HG02870 (cell line): ENCODE measurements at regions not wholly inside any gene's neighbourhood (a gene's known extent, or its start where the extent isn't known, plus 50 kb on each side); places are given as distances from the start of the nearest gene placed in this dataset.
"Not testable (repeated sequence)": the region's sequence is repeated elsewhere in the genome, so short reads cannot be mapped to it uniquely, and the experiment has no call there.

Experiments used
- ATAC-seq: cut with Tn5 transposase; IDR thresholded peaks from one replicate; pipeline ENCODE4 v1.9.1; 2021; ENCODE audit warnings: mild to moderate bottlenecking, moderate library complexity; ENCODE audit not compliant: unreplicated experiment

DNA sequence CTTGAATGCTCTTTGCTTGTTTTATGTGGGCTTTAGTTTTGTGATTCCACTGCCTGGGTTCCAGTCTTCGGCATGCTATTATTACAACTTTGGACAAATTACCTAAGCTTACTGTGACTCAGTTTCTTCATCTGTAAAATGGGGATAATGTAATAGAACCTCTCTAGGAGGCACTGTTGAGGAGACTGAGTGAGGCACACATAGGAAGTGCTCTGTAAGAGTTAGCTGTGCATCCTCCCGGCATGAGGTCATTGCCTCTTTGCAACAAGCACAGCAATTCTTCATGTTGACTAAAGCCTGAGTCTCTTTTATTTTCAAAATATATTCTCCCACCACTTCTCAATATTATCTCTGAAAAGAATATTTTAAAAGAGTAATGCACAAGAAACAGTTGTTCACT lies 227.4 kb downstream of the DLEU7 start:
- ATAC-seq, result no peak

GRCh38 chr13:50617134-50617721 lies 226.3 kb downstream of the DLEU7 start:
- no peak for ATAC-seq

GRCh38 chr13:50618206-50618605 lies 225.3 kb downstream of the DLEU7 start:
- ATAC-seq, result no peak

GRCh38 chr13:50626101-50626547 lies 217.4 kb downstream of the DLEU7 start:
- ATAC-seq, result no peak

DNA sequence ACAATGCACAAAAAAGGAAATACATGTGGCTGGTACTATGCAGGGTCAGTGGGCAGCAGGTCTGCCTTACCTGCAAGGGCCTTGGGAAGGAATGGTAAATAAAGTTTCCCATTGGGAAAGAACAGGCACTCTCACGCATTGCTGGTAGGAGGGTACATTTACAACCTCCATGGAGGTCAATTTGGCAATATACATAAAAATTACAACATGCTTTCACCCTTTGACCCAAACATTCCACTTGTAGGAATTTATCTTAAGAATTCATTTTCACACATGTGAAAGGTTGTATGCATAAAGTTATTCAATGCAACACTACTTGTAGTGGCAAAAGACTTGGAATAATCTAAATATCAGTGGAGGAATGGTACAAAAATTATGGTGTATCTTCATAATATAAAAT lies 216.4 kb downstream of the DLEU7 start:
- no peak for ATAC-seq

- not testable (repeated sequence) for ATAC-seq
These were observed 215.0 kb downstream of the DLEU7 start for GRCh38 chr13:50628512-50628911.

DNA sequence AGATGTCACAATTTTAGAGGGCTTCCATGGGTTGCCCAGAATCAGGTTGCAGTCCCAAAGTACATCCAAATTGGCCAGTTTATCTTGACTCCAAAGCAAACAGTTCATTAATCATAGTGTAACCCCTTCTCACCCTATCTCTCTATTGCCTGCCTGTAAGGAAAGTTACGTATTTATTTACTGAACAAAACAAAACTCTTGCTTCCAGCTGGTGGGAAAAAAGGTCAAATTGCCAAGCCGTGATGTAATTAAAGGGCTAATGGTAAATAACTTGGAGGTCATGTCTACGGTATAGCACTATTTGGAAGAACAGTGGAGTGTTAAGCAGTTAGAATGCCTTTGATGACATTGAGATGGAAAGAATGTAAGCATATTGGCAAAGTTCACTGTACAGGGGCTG lies 214.0 kb downstream of the DLEU7 start:
- no peak for ATAC-seq

- no peak for ATAC-seq
These were observed 213.5 kb downstream of the DLEU7 start for GRCh38 chr13:50629966-50630365.

DNA sequence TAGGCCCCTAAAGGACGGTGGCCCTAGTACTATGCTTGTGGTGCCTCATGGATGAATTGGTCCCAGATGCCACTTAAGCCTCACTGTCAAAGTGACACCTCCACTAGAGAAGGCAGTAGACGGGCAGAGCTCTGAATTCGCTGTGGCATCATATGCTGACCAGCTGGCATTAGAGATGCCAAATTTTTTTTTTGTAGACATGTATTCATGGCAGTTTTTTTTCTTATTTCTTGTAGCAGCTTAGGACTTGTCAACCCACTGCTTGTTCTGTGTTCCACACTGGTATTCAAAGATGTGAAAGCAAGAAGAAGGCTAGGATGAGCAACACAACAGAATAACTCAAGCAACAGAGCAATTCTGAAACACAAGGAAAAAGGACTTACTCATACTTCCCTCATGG lies 212.5 kb downstream of the DLEU7 start:
- ATAC-seq, result no peak

- no peak for ATAC-seq
These were observed 209.2 kb downstream of the DLEU7 start for GRCh38 chr13:50634339-50634738.

DNA sequence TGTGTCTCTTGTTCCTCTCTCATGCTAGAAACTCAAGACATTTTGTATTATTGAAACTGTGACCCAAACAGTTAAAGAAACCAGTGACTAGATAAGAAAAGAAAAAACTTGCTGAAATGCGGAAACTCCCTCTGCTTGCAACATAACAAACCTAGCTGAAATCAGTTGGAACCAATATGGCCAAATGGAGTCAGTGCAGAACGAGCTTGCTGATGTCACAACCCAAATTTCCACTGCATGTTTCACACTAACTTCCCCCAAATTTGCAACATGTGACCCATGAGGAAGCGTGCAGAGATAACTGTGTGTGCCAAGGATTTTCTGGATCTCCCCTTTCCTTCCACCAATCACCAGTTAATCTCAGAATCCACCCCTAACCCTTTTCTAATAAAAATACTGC lies 208.0 kb downstream of the DLEU7 start:
- ATAC-seq, result peak; percentile 57

GRCh38 chr13:50636007-50636704 lies 207.3 kb downstream of the DLEU7 start:
- ATAC-seq, result peak; percentile 95

- ATAC-seq, result no peak
These were observed 200.4 kb downstream of the DLEU7 start for GRCh38 chr13:50643060-50643459.

DNA sequence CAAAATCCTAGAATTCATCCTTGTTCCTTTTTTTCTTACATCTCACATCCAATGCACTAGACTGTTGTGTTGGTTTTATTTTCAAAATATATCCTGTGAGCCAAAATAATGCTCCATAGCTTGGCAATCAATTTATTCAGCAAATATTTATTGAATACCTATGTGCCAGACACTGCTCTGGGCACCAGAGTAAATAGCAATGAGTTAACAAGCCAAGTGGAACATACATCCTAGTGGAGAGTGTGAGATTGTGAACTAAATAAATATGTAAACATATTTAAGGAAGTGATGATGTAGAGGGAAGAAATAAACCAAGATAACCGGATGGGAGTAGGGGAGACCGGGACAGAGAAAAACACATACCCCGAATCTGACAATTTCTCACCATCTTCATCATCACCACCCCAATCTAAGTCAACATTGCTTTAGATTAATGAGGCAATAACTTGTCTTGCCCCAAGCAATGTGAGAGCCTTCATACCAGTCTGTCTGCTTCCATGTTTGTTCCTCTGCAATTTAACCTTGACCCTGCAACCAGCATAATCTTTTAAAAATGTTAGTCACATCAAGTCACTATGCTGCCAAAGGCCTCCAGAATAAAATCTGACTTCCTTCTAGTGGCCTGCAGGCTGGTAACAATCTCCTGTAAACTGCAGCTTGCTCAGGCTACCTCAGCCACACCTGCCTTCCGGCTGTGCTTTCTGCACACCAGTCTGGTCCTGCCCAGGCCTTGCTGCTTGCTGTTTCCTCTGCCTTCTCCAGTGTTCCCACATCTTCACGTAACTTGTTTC lies 199.2 kb downstream of the DLEU7 start:
- ATAC-seq, result no peak

GRCh38 chr13:50645092-50645491 lies 198.4 kb downstream of the DLEU7 start:
- no peak for ATAC-seq

DNA sequence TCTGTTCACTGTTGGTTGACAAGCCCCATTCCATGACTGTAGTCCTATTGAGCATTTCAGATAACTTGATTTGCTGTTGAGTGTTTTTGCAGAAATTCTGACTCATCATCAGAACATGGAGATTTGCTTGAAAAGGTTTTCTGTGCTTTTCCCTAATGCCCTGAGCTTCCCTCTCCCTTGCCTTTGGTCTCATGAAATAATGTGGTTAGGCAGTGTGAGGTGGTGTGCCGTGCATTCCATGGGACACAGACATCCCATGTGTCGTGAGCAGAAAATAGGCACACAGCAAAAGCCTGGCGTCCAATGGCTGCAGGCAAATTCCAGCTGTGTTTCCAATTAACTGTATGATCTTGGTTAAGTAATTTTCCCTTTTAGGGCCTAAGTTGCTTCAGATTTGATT lies 197.4 kb downstream of the DLEU7 start:
- ATAC-seq, result no peak

DNA sequence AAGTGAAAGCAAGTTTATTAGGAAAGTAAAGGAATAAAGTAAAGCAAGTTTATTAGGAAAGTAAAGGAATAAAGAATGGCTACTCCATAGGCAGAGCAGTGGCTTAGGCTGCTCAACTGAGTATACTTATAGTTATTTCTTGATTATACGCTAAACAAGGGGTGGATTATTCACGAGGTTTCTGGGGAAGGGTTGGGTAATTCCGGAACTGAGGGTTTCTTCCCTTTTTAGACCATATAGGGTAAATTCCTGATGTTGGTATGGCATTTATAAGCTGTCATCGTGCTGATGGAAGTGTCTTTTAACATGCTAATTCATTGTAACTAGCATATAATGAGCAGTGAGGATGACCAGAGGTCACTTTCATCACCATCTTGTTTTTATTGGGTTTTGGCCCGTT lies 194.3 kb downstream of the DLEU7 start:
- ATAC-seq, result no peak

GRCh38 chr13:50650592-50651504 lies 192.6 kb downstream of the DLEU7 start:
- ATAC-seq, result no peak

DNA sequence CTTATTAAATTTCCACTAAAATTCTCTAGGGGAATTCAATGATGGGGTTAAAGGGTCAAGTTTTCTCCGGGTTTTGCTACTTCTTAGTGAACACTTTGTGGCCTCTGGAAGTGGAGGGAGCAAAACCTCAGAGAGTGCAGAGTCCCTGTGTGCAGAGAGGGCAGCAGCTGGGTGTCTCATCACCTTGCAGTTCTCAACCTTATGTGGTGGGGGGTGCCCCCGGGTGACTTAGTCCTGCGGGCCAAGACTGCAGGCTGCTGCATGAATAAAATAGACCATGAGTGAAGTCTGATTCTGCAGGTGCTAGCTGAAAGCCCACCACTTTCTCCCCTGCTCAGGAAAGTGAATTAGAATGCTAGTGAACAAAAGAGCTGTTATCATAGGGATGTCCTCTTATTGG lies 191.6 kb downstream of the DLEU7 start:
- no peak for ATAC-seq

DNA sequence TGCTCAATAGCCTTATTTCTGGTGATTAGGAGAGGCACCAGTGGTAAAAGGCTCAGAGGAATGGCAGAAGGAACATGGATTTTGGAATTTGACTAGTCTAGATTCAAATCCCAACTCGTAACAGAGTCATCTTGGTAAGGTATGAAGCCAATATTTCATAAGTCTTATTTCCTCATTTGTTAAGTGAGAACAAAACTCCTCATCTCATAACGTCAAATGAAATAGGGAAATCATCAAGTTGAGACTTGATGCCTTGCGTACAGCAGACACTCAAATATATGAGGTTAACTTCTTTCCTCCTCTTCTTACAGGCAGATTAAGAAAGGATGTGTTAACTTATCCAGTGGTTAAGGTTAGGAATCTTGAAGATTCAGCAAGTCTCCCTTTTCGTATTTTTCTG lies 189.2 kb downstream of the DLEU7 start:
- ATAC-seq, result no peak

GRCh38 chr13:50661881-50662280 lies 181.6 kb downstream of the DLEU7 start:
- ATAC-seq, result not testable (repeated sequence)
